ENCODE measurements at regions not wholly inside any gene's neighbourhood (a gene's known extent, or its start where the extent isn't known, plus 50 kb on each side); places are given as distances from the start of the nearest gene placed in this dataset.

DNA sequence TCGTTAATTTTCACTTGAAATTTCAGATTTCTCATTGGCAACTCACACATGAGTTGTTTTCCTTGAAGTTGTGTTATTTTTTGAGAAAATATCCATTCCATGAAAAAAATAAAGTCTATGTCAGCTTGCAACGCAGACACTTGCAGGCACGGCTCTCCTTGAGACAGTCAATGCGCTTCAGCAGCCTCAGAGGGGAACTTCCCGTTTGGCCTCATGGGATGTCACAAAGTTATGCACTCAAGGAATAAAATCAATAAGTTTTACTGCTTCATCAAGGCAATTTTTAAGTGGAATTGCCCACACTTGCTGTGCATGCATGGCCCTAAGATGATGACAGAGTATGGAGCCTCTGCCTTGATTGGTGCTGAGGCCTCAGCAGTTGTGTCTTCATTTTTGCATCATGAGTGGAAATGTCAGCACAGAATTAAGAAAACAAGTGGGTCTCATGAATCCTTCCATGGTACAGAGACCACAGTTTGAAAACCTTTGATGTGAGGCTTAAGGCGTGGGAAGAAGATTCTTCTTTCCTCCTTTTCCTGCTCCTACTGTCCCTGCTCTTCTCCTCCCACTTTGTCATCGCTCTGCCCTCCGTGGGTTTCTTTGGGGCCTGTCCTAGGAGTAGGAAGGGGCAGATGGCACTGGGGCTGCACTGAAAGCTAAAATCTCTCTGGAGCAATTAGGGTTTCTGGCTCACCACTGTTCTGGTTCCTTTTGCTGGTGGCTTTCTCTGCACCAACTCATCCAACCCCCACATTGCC lies 509.0 kb upstream of the B3GAT1 start:
- no peak overlapping the region for H3K27ac Mint-ChIP-seq

DNA sequence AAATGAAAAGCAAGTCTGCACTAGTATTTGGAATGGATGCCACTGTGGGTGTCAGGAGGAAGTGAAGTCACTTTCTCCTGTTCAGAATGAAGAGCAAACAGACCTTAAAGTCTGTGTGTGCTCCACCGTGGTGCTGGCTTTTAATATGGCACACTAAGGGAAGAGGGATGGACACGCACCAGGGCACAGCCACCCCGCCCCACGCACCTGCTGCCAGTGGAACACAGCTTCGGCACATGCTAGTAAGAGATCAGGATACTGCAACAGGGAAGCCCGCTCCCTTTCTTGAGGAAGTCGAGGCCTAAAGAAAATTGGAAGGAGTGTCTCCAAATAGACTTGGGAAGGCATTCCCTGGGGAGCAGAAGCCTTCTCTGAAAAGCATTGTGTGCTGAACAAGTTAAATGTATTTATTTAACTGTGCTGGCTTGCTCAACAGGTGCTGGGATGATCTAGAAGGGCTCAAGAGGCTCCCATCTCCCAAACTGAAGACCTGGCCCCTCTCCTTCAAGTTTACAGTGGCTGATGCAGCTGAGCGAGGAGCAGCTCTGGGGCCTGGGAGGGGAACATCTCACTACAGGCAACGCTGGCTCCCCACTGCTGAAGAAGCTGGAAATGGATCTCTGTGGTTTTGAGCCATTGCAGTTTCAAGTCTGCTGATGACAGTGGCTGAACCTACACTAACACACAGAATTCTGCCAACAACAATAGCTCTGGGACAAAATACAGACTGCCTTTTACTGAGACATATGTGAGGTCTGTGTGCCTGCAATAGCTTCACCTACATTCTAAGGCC lies 504.6 kb upstream of the B3GAT1 start:
- H3K4me1 Mint-ChIP-seq, result peaks cover 2% of the 10 kb centered on the region
- H3K27ac Mint-ChIP-seq, result no peak overlapping the region
- H3K4me3 Mint-ChIP-seq, result no peak overlapping the region
- ATAC-seq (no peak), DNase-seq (no peak)
- no peaks in the 10 kb centered on the region for H3K36me3 Mint-ChIP-seq (ENCODE audit: low read depth)
- H3K27me3 Mint-ChIP-seq, result peaks cover 51% of the 10 kb centered on the region
- H3K9me3 ChIP-seq (ENCODE audit: control insufficient read depth, low read length, poor library complexity, severe bottlenecking), result no peaks in the 10 kb centered on the region

More for the DNA sequence above, 509.0 kb upstream of the B3GAT1 start:
- H3K4me1 Mint-ChIP-seq, result no peaks in the 10 kb centered on the region
- no peaks in the 10 kb centered on the region for H3K9me3 ChIP-seq (ENCODE audit: control insufficient read depth, low read length, poor library complexity, severe bottlenecking)
- DNase-seq (no peak), ATAC-seq (no peak)
- no peaks in the 10 kb centered on the region for H3K36me3 Mint-ChIP-seq (ENCODE audit: low read depth)
- peaks cover 27% of the 10 kb centered on the region for H3K27me3 Mint-ChIP-seq
- H3K4me3 Mint-ChIP-seq, result no peak overlapping the region

DNA sequence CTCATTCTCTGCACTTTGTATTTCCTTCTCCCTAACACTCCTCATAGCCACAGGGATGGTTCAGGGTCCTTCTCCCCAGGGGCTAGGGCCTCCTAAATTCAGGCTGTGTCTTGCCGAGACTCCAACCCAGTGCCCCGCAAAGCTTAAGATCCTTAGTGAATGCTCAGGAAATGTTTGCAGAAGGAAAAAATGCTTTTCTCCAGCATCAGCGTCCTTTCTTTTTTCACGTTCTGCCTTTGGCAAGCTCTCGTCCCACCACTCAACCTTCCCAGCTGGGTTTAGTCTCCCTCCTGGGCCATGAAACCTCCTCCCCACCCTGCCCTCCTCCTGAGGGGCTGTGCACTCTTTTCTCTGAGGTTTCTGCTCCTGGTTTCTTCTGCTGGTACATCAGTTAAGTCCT lies 503.8 kb upstream of the B3GAT1 start:
- no peaks in the 10 kb centered on the region for H3K9me3 ChIP-seq (ENCODE audit: control insufficient read depth, low read length, poor library complexity, severe bottlenecking)
- no peak overlapping the region for H3K4me3 Mint-ChIP-seq
- peaks cover 2% of the 10 kb centered on the region for H3K4me1 Mint-ChIP-seq
- no peaks in the 10 kb centered on the region for H3K36me3 Mint-ChIP-seq (ENCODE audit: low read depth)
- DNase-seq (no peak), ATAC-seq (no peak)
- peaks cover 54% of the 10 kb centered on the region for H3K27me3 Mint-ChIP-seq
- no peak overlapping the region for H3K27ac Mint-ChIP-seq

DNA sequence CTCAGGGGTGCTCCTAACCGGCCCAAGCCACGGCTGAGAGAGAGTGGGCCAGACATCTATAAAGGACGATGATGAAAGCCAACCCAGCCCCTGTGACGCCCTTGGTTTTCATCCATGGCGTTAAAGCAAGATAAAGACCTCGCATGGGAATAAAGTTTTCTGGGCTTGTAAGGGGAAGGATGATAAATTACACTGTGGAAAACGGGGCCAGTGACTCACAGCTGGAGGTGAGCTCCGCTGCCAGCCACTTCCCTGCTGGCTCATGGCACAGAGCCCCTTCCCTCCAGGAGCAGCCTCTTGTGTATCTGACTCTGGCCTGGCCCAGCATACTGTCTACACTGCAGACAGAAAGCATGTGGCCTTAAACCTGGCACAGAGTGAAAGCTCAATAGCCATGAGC lies 503.2 kb upstream of the B3GAT1 start:
- H3K4me3 Mint-ChIP-seq, result no peak overlapping the region
- H3K36me3 Mint-ChIP-seq (ENCODE audit: low read depth), result no peaks in the 10 kb centered on the region
- ATAC-seq, result no peak
- H3K9me3 ChIP-seq (ENCODE audit: control insufficient read depth, low read length, poor library complexity, severe bottlenecking), result no peaks in the 10 kb centered on the region
- DNase-seq, result no peak
- H3K27me3 Mint-ChIP-seq, result peaks cover 53% of the 10 kb centered on the region
- H3K27ac Mint-ChIP-seq, result no peak overlapping the region
- peaks cover 2% of the 10 kb centered on the region for H3K4me1 Mint-ChIP-seq

DNA sequence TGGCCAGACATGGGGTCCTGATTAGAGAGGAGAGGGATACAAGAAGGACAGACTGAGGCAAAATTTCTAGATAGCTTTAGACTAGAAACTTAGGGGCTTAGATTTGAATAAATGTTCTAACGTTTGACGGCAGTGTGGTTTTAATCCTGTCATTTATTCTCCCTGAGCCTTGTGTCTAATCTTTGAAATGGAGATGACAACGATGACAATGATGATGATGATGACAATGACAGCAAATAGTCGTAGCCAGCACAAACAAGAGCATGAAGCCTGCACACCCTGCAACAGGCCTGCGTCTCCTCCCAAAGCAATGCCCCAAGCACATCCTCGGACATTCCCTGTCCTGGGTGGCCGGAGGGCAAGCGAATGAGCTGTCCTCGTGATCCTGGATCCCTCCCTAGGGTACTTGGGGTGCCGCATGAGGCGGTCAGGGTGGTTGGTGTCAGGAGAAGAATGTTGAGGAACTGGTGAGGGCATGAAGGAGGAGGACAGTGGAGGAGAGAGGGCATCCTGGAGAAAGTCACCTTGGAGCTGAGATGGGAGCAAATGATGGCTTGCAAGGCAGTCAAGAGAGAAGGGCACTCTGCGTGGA lies 502.1 kb upstream of the B3GAT1 start:
- peaks cover 2% of the 10 kb centered on the region for H3K4me1 Mint-ChIP-seq
- H3K27ac Mint-ChIP-seq, result no peak overlapping the region

DNA sequence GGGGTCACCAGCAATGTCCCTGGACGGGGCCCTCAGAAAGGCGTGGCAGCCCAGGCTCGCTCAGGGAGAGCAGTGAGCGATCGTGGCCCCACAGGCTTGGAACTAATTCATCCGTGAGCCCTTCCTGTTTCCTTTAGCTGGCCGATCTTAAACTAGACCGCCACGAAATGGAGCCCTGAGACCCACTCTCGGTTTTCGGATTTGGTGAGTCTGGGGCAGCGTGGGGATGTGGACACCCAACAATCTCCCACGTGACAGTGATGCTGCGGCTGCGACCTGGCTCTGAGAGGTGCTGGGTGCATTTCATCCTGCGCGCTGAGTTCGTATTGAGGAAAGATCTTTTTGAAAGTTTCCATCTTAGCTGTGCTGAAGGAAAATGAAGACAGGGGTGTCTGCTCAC lies 501.3 kb upstream of the B3GAT1 start:
- ATAC-seq, result no peak
- H3K4me3 Mint-ChIP-seq, result no peak overlapping the region
- H3K27ac Mint-ChIP-seq, result no peak overlapping the region
- DNase-seq, result no peak
- peaks cover 48% of the 10 kb centered on the region for H3K27me3 Mint-ChIP-seq
- peaks cover 2% of the 10 kb centered on the region for H3K4me1 Mint-ChIP-seq
- no peaks in the 10 kb centered on the region for H3K9me3 ChIP-seq (ENCODE audit: control insufficient read depth, low read length, poor library complexity, severe bottlenecking)
- no peaks in the 10 kb centered on the region for H3K36me3 Mint-ChIP-seq (ENCODE audit: low read depth)

More for the DNA sequence above, 502.1 kb upstream of the B3GAT1 start:
- no peak overlapping the region for H3K4me3 Mint-ChIP-seq
- H3K9me3 ChIP-seq (ENCODE audit: control insufficient read depth, low read length, poor library complexity, severe bottlenecking), result no peaks in the 10 kb centered on the region
- ATAC-seq (no peak), DNase-seq (no peak)
- peaks cover 49% of the 10 kb centered on the region for H3K27me3 Mint-ChIP-seq
- H3K36me3 Mint-ChIP-seq (ENCODE audit: low read depth), result no peaks in the 10 kb centered on the region

DNA sequence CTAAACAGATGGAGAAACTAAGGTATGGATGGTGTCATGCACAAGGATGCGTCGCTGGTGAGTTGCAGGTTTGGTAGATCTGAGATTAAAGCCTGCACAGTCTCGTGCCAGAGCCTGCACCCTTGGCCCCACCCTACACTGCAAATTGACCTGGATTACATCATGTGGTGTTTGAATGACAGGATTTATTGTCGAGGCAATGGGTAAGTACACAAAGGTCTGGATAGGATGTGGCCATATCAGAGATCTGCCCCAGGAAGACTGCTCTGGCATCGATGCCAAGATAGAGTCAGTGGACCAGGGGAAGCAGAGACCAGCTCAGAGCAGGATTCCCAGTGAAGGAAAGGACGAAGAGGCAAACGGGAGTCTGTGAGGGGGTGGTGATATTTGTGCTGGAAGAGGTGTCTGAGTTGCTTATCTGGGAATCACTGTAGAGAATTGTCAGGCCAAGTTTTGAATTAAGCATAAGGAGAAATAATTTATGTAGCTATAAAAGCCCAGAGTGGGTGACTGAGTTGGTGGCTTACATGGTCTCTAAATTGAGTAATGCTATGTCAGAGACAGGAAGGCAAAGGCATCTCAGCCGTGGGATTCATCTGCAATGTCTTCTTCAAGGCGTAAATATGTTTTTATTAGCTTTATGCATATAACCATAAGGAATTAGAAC lies 499.6 kb upstream of the B3GAT1 start:
- H3K9me3 ChIP-seq (ENCODE audit: control insufficient read depth, low read length, poor library complexity, severe bottlenecking), result no peaks in the 10 kb centered on the region

DNA sequence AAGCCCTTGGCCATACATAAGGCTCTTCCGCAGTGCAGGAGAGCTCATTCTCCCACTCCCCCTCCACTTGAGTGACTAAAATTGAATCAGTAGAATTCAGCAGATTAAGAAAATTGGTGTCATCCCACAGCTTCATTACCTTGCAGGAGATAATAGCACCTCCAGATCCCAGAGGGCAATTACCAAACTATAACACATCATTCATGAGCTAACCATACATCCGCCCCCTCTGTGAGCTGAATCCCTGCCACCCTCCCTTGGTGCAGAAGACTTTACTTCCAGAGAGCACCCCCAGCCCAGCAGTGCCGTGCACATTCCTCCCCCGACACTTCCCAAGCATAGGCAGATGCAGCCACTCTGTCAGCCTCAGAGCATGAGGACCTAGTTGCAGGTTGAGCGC lies 496.5 kb upstream of the B3GAT1 start:
- H3K27ac Mint-ChIP-seq, result no peak overlapping the region
- peaks cover 2% of the 10 kb centered on the region for H3K4me1 Mint-ChIP-seq
- H3K27me3 Mint-ChIP-seq, result peaks cover 43% of the 10 kb centered on the region
- no peak overlapping the region for H3K4me3 Mint-ChIP-seq
- H3K9me3 ChIP-seq (ENCODE audit: control insufficient read depth, low read length, poor library complexity, severe bottlenecking), result no peaks in the 10 kb centered on the region
- no peak for DNase-seq
- no peak for ATAC-seq
- no peaks in the 10 kb centered on the region for H3K36me3 Mint-ChIP-seq (ENCODE audit: low read depth)

More for the DNA sequence above, 499.6 kb upstream of the B3GAT1 start:
- DNase-seq, result no peak
- Mint-ChIP-seq H3K36me3 (ENCODE audit: low read depth) (no peaks in the 10 kb centered on the region), H3K27me3 (peaks cover 56% of the 10 kb centered on the region), H3K4me1 (peaks cover 2% of the 10 kb centered on the region), H3K27ac (no peak overlapping the region), H3K4me3 (no peak overlapping the region)
- no peak for ATAC-seq

DNA sequence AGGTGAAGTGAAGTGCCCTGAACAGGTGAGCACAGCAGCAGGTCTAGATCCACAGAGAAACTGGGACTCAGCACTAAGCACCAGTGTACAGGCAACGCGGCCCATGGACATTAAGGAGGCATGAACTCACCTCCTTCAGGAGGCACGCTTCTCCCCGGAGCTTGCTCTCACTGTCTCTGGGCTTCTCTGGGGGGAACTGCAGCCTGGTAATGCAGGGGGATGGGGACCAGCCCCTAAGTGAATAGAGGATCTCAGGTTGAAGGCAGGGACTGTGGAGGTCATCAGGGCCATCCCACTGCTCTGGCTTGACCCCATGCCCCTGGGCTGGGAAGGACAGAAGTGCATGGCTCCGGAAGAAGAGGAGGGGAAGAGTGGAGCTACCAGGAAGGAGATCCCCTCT lies 495.6 kb upstream of the B3GAT1 start:
- ATAC-seq, result no peak
- Mint-ChIP-seq H3K27me3 (peaks cover 44% of the 10 kb centered on the region), H3K4me1 (no peaks in the 10 kb centered on the region), H3K4me3 (no peak overlapping the region), H3K27ac (no peak overlapping the region), H3K36me3 (ENCODE audit: low read depth) (no peaks in the 10 kb centered on the region)
- H3K9me3 ChIP-seq (ENCODE audit: control insufficient read depth, low read length, poor library complexity, severe bottlenecking), result no peaks in the 10 kb centered on the region
- no peak for DNase-seq

DNA sequence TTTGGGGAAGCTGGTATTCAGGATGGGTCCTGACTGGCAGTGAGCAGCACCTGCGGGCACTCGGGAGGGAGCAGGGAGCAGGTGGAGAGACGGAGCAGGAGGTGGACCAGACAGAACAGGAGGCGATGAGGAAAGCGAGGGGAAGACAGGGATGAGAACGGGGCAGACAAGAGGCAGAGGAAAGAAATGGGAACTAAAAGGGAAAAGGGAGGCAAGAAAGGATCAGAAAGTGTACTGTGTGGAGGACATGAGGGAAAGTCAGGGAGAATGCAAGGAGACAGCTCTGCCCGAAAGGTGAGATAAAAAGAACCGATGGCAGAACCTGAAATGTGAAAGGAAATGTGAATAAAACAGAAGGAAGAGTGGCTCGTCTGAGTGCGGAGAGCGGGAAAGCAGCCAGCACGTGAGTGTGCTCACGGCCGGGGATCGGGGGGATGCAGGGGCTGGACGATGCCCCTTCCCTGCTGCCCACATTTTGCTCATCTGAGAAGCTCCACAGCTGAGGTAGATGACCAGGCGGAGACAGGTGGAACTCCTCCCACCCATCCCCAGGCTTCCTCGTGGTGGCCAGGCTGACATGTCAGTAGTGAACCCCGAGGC lies 494.4 kb upstream of the B3GAT1 start:
- no peaks in the 10 kb centered on the region for H3K4me1 Mint-ChIP-seq
- no peaks in the 10 kb centered on the region for H3K9me3 ChIP-seq (ENCODE audit: control insufficient read depth, low read length, poor library complexity, severe bottlenecking)
- H3K27me3 Mint-ChIP-seq, result peaks cover 50% of the 10 kb centered on the region
- no peak overlapping the region for H3K4me3 Mint-ChIP-seq
- no peaks in the 10 kb centered on the region for H3K36me3 Mint-ChIP-seq (ENCODE audit: low read depth)
- no peak for ATAC-seq
- H3K27ac Mint-ChIP-seq, result no peak overlapping the region
- no peak for DNase-seq

DNA sequence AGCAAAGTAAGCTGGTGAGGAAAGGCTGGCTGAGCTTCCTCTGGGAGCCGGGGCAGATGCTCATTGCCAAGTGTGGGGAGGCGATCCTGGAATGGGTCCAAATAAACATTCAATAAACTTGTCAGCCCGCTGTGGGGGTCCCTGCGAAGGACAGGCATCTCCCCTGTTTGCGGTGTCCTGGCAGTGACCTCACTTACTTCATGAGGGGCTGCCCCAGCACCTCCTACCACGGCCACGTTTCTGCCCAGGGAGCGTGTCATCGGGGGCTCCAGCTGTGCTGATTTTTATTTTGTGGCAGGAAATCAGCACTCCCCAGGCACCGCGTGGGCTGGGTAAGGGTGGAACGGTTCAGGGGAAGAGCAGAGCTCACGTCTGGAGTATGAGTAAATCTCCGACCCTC lies 493.9 kb upstream of the B3GAT1 start:
- H3K9me3 ChIP-seq (ENCODE audit: control insufficient read depth, low read length, poor library complexity, severe bottlenecking), result no peaks in the 10 kb centered on the region
- DNase-seq (no peak), ATAC-seq (no peak)
- Mint-ChIP-seq H3K27ac (no peak overlapping the region), H3K4me3 (no peak overlapping the region), H3K4me1 (no peaks in the 10 kb centered on the region), H3K36me3 (ENCODE audit: low read depth) (no peaks in the 10 kb centered on the region), H3K27me3 (peaks cover 54% of the 10 kb centered on the region)

DNA sequence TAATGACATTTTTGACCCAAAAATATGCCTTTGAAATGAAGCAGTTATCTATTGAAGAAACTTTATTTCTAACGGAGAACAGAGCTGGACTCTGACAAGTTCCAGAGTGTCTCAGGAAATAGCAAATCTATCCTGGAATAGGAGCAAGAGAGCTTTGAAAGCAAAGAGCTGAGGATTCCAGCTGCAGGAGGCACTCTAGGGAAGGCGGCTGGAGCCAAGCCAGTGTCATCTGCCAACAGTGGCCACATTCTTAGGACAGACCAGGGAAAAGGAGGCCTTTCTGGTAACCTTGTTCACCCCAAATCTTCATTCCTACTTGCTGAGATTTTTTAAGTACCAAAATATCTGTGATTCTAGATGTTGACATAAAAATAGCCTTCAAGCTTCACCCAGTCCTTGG lies 493.5 kb upstream of the B3GAT1 start:
- H3K36me3 Mint-ChIP-seq (ENCODE audit: low read depth), result no peaks in the 10 kb centered on the region

More for the DNA sequence above, 493.5 kb upstream of the B3GAT1 start:
- H3K4me1 Mint-ChIP-seq, result no peaks in the 10 kb centered on the region
- DNase-seq, result no peak
- H3K9me3 ChIP-seq (ENCODE audit: control insufficient read depth, low read length, poor library complexity, severe bottlenecking), result no peaks in the 10 kb centered on the region
- no peak overlapping the region for H3K4me3 Mint-ChIP-seq
- peaks cover 57% of the 10 kb centered on the region for H3K27me3 Mint-ChIP-seq
- ATAC-seq, result no peak
- no peak overlapping the region for H3K27ac Mint-ChIP-seq

All from T-helper 17 cell (primary cell).